ENCODE measurements at regions not wholly inside any gene's neighbourhood (a gene's known extent, or its start where the extent isn't known, plus 50 kb on each side); places are given as distances from the start of the nearest gene placed in this dataset.

- DNase-seq: no peak
Measured at GRCh38 chr9:121550041-121550440, 50.4 kb upstream of the GGTA1 start.

DNA sequence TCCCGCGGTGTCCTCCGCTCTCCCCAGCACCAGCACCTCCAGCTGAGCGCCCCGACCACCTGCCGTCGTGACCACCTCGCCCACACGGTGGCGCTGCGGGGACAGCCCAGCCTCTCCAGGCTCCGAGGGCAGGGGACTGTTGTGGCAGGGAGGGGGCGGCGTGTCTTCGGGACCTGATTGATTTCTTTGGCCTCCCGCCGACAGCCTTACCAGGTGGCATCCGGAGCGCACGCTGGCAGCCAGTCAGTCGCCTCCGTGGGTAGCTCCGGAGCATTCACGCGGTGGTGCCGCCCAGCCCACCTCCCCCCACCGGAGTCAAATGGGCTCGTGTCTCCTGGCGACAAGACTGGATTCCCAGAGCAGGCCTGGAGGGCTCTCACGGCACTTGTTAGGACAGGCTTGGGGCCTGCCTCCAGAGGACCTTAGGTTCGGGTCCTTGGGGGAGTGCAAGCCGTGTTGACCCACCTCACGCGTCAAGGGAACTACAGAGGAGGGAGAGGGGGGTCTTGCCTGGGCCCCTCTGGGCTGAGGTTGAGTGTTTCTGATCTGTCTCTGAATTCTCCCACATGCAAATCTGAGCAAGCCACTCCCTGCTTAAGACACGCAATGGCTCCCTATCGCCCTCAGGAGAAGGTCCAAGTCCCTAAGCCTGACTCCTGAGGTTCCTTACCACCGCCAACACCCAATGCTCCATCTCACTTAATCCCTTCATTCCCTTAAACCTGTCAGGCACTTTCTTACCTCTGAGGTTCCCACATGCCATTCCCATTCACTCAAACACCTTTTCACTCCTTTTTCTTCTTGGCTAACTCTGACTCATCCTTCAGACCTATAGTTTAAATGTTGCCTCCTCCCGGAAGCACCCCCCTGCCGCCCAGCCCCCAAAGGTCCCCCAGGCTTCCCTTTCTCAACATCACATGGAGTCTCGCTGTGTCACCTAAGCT, 51.2 kb upstream of the GGTA1 start:
- peak; percentile 71 to 86 (median 76) for DNase-seq

- DNase-seq: peak in 2 of 3 donors; percentile 31 to 33
Measured at GRCh38 chr9:121551985-121552753, 52.5 kb upstream of the GGTA1 start.

GRCh38 chr9:121556082-121556481, 56.4 kb upstream of the GGTA1 start:
- DNase-seq: no peak

GRCh38 chr9:121556580-121556979, 56.9 kb upstream of the GGTA1 start:
- DNase-seq: peak; percentile 85 to 94 (median 91)

GRCh38 chr9:121557581-121558447, 58.2 kb upstream of the GGTA1 start:
- peak; percentile 95 to 98 (median 95) for DNase-seq

GRCh38 chr9:121558473-121558872, 58.8 kb upstream of the GGTA1 start:
- no peak for DNase-seq

DNA sequence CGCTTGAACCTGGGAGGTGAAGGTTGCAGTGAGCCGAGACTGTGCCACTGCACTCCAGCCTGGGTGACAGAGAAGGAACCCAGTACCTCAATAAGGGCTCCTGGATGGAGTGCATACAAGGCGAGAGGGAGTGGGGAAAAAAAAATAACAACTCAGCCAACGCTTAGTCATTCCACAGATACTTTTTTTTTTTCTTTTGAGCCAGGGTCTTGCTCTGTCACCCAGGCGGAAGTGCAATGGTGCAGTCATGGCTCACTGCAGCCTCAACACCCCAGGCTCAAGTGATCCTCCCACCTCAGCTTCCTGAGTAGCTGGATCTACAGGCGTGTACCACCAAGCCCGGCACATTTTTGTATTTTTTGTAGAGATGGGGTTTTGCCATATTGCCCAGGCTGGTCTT, 59.5 kb upstream of the GGTA1 start:
- peak; percentile 69 to 85 (median 81) for DNase-seq

DNA sequence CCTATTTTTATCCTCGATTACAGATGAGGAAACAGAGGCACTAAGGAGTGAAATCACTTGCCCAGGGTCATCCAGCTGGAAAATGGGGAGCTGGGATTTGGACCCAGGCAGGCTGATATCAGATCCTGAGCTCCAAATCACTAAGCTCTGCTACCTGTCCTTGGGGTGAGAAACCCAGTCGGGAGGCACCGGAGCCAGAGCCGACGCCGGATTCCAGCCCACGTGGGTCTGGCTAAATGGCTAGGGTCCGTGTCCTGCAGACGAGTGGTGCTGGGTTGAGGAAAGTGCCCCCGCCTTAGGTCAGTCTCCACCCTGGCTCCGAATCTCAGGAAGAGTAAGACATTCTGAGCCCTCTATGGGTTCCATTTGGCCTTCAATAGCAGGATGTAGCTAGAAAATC, 61.3 kb upstream of the GGTA1 start:
- DNase-seq: no peak

DNA sequence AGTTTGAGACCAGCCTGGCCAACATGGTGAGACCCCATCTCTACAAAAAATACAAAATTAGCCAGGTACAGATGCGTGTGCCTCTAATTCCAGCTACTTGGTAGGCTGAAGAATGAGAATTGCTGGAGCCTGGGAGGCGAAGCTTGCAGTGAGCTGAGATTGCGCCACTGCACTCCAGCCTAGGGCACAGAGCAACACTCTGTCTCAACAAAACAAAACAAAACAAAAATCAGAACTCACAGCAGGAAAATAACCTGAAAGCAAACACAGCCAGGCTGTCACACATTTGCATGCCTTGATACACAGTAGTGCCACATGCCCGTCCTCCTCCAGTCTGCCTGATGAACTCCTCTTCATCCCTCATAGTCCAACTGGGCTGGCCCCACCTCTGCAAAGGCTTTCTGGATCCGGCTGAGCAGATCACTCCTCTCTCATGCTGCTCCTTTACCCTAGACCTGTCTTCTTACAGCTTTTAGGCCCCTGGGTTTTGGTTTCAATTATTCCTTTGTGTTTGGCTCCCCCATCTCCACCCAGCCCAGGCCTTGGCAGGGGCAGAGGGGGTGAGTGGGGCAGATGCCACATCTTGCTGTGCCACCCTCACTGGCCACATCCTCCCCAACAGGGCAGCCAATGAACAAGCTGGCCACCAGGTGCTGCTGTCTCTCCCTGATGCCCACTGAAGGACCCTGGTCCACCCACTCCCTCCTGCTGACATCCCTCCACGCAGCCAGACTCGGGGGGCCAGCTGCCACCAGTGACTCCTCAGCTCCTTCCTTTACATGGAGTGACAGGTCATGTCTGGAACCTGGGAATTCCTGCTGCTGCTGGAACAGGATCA, 62.0 kb upstream of the GGTA1 start:
- DNase-seq: no peak

GRCh38 chr9:121562301-121562700, 62.7 kb upstream of the GGTA1 start:
- peak; percentile 22 to 54 (median 25) for DNase-seq

GRCh38 chr9:121563425-121563824, 63.8 kb upstream of the GGTA1 start:
- no peak for DNase-seq

DNA sequence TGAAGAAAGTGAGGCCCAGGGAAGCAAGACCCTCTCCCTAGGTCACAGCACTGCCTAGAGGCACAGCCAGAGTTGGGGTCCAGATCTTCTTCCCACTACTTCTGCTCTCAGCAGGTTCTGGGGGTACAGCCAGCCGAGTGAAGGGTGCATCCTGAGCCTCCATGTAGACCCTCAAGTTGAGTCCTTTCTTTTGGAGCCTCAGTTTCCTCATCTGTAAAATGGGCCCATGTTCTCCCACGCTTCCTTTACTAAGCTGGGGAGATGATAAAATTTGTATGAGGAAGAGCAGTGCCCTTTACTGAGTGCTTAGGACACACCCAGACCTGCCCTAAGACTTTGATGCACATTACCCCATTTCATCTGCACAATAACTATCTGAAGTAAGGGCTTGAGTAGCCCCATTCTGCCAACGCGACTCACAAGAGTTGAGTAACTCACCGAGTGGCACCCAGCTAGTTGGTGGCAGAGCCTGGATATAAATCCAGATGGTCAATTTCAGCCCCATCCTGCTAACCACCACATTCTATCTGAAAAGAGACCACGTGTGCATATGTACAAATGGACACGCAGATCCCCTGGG, 64.3 kb upstream of the GGTA1 start:
- no peak for DNase-seq

- DNase-seq: no peak
Measured at GRCh38 chr9:121564504-121565260, 65.0 kb upstream of the GGTA1 start.

GRCh38 chr9:121566481-121567465, 67.1 kb upstream of the GGTA1 start:
- peak; percentile 31 to 50 (median 46) for DNase-seq

- DNase-seq: no peak
Measured at GRCh38 chr9:121567500-121568342, 68.1 kb upstream of the GGTA1 start.

- peak in 1 of 3 donors; percentile 31 for DNase-seq
Measured at GRCh38 chr9:121568343-121569265, 69.0 kb upstream of the GGTA1 start.
